Hepatocyte (in vitro differentiated cells): ENCODE measurements at regions not wholly inside any gene's neighbourhood (a gene's known extent, or its start where the extent isn't known, plus 50 kb on each side); places are given as distances from the start of the nearest gene placed in this dataset.

Experiments
- DNase-seq: peaks from one replicate; pipeline ENCODE4 v3.0.0-alpha.2; 2016; ENCODE audit warnings: low spot score
- H2AFZ ChIP-seq: fragments of 200-600 bp; sonication (generic); 2 replicates; pipeline ENCODE4 v1.6.0; 2016; ENCODE audit warnings: antibody characterized with exemption, mild to moderate bottlenecking
- H3K27ac ChIP-seq: fragments of 200-600 bp; sonication (generic); 2 replicates; pipeline ENCODE4 v1.5.1; 2016; ENCODE audit warnings: mild to moderate bottlenecking
- H3K27me3 ChIP-seq: fragments of 200-600 bp; sonication (generic); 2 replicates; pipeline ENCODE4 v1.6.1; 2016
- H3K36me3 ChIP-seq: fragments of 200-600 bp; sonication (generic); replicated peaks from 2 replicates; pipeline ENCODE4 v1.5.1; 2016; ENCODE audit warnings: low read depth; ENCODE audit not compliant: insufficient read depth
- H3K4me1 ChIP-seq: fragments of 200-600 bp; sonication (generic); 2 replicates; pipeline ENCODE4 v1.5.1; 2016; ENCODE audit warnings: mild to moderate bottlenecking, moderate library complexity; ENCODE audit not compliant: insufficient read depth
- H3K4me2 ChIP-seq: fragments of 200-600 bp; sonication (generic); 2 replicates; pipeline ENCODE4 v1.6.0; 2016
- H3K4me3 ChIP-seq: fragments of 200-600 bp; sonication (generic); 2 replicates; pipeline ENCODE4 v1.5.1; 2016; ENCODE audit warnings: mild to moderate bottlenecking
- H3K79me2 ChIP-seq: fragments of 200-600 bp; sonication (generic); 2 replicates; pipeline ENCODE4 v1.6.0; 2017; ENCODE audit warnings: mild to moderate bottlenecking
- H3K9me2 ChIP-seq: fragments of 200-600 bp; sonication (generic); replicated peaks from 2 replicates; pipeline ENCODE4 v1.6.0; 2017; ENCODE audit warnings: mild to moderate bottlenecking; ENCODE audit not compliant: insufficient read depth
- H3K9me3 ChIP-seq: fragments of 200-600 bp; sonication (generic); 2 replicates; pipeline ENCODE4 v1.5.1; 2016; ENCODE audit warnings: low read depth, mild to moderate bottlenecking
- H4K20me1 ChIP-seq: fragments of 200-600 bp; sonication (generic); 2 replicates; pipeline ENCODE4 v1.6.0; 2016; ENCODE audit warnings: mild to moderate bottlenecking; ENCODE audit not compliant: insufficient read depth, poor library complexity, severe bottlenecking
- CTCF ChIP-seq: fragments of 200-600 bp; sonication (generic); IDR thresholded peaks from 2 replicates; pipeline ENCODE4 v1.5.1; 2016; ENCODE audit warnings: antibody characterized with exemption, mild to moderate bottlenecking; ENCODE audit not compliant: poor library complexity
- EZH2 ChIP-seq: fragments of 200-600 bp; sonication (generic); IDR thresholded peaks from 2 replicates; pipeline ENCODE4 v1.6.1; 2016; ENCODE audit warnings: antibody characterized with exemption, mild to moderate bottlenecking, borderline replicate concordance
- EZH2phosphoT487 ChIP-seq: fragments of 200-600 bp; sonication (generic); IDR thresholded peaks from one replicate; pipeline ENCODE4 v1.6.1; 2018; ENCODE audit warnings: antibody characterized with exemption, mild to moderate bottlenecking, low read depth, moderate library complexity; ENCODE audit not compliant: unreplicated experiment, severe bottlenecking
- WGBS: methylation state at CpG from one replicate; pipeline ENCODE4 v1.1.6; 2016; ENCODE audit warnings: low lambda C conversion rate; ENCODE audit errors: missing lambda C conversion rate; 5-methylcytosine and 5-hydroxymethylcytosine counted together

DNA sequence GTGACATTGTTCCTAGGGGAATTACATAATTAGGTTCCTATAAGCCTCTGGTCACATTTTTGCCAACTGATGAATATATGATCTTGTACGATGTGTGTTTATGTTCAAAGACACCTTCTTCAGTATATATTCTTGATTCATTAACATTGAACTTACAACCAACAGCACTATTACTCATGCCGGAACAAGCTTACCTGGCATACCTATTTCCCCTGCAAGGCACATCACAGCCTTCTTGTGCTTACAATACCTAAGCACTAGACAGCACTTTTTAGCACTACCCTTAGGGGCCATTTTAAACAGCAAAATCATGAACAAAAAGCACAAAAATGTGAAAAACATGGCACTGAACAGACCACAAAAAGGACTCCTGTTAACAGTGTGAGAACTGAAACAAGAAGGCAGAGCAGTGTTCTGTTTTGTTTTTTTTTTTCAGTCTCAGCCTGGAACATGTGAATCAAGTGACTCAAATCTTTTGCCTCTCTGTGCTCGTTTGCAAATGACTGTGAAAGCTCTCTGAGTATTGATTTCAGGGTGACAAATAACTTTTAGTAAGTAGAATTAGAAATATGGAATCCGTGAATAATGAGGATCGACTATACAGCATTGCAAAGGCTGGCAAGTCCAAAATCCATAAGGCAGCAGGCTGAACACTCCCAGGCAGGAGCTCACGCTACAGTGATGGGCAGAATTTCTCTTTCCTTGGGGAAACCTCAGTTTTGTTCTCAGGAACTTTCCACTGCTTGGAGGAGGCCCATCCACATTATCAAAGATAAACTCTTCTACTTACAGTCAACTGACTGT, 102.3 kb upstream of the TSHZ2 start:
- H3K4me1 ChIP-seq: no peaks in the 10 kb centered on the region
- DNase-seq: no peak
- no peaks in the 10 kb centered on the region for H3K9me2 ChIP-seq
- H2AFZ ChIP-seq: no peak overlapping the region
- no peaks in the 10 kb centered on the region for H3K27me3 ChIP-seq
- no peak overlapping the region for H3K4me2 ChIP-seq
- H3K4me3 ChIP-seq: no peak overlapping the region
- no peaks in the 10 kb centered on the region for H3K79me2 ChIP-seq
- H3K27ac ChIP-seq: no peak overlapping the region
- no peak for TF ChIP-seq EZH2phosphoT487
- TF ChIP-seq CTCF: no peak
- TF ChIP-seq EZH2: no peak
- H3K9me3 ChIP-seq: no peaks in the 10 kb centered on the region
- H3K36me3 ChIP-seq: no peaks in the 10 kb centered on the region
- WGBS: 84% methylated on average over 6 of the region's 6 CpGs
- H4K20me1 ChIP-seq: no peaks in the 10 kb centered on the region

- no peaks in the 10 kb centered on the region for H3K27me3 ChIP-seq
- TF ChIP-seq EZH2 (no peak), CTCF (no peak), EZH2phosphoT487 (no peak)
- no peak overlapping the region for H2AFZ ChIP-seq
- H4K20me1 ChIP-seq: no peaks in the 10 kb centered on the region
- 89% methylated on average over 2 of the region's 2 CpGs for WGBS
- no peaks in the 10 kb centered on the region for H3K9me3 ChIP-seq
- H3K4me1 ChIP-seq: no peaks in the 10 kb centered on the region
- DNase-seq: no peak
- H3K79me2 ChIP-seq: no peaks in the 10 kb centered on the region
- no peak overlapping the region for H3K4me3 ChIP-seq
- H3K27ac ChIP-seq: no peak overlapping the region
- H3K4me2 ChIP-seq: no peak overlapping the region
- no peaks in the 10 kb centered on the region for H3K36me3 ChIP-seq
- no peaks in the 10 kb centered on the region for H3K9me2 ChIP-seq
Measured at GRCh38 chr20:52869276-52869675, 102.9 kb upstream of the TSHZ2 start.

DNA sequence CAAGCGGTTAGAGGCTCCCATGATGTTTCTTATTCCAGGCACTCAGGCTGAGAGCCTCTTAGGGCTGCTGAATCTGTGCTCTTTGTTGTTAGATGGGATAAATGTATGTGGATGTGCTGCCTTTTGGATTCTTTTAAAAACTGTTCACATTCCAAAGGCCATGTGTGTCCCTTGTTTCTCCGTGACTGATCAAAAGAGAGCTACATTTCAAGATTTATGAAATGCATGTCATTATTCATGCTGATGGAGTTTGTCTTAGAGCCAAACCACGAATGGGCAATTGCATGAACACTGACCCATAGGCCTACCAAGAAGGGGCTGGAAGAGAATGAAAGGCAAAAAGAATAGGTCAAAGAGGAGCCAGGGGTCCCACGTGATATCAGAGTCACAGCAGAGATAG, 104.9 kb upstream of the TSHZ2 start:
- H3K4me1 ChIP-seq: no peaks in the 10 kb centered on the region
- H3K4me2 ChIP-seq: no peak overlapping the region
- H3K79me2 ChIP-seq: no peaks in the 10 kb centered on the region
- H2AFZ ChIP-seq: no peak overlapping the region
- no peak for DNase-seq
- no peaks in the 10 kb centered on the region for H3K27me3 ChIP-seq
- no peaks in the 10 kb centered on the region for H4K20me1 ChIP-seq
- 83% methylated on average over 4 of the region's 4 CpGs for WGBS
- no peaks in the 10 kb centered on the region for H3K9me3 ChIP-seq
- no peak overlapping the region for H3K4me3 ChIP-seq
- H3K27ac ChIP-seq: no peak overlapping the region
- no peak for TF ChIP-seq CTCF
- TF ChIP-seq EZH2phosphoT487: no peak
- TF ChIP-seq EZH2: no peak
- H3K36me3 ChIP-seq: no peaks in the 10 kb centered on the region
- H3K9me2 ChIP-seq: no peaks in the 10 kb centered on the region
